PC-9 (cell line): ENCODE measurements at regions not wholly inside any gene's neighbourhood (a gene's known extent, or its start where the extent isn't known, plus 50 kb on each side); places are given as distances from the start of the nearest gene placed in this dataset.

Source experiments
- CTCF ChIP-seq: fragments of 200-600 bp; sonication (generic); conservative IDR thresholded peaks from 2 replicates; pipeline ENCODE4 v1.6.1; 2017; ENCODE audit warnings: mixed run types, antibody characterized with exemption, mild to moderate bottlenecking, moderate library complexity
- EZH2 ChIP-seq: fragments of 200-600 bp; sonication (generic); IDR thresholded peaks from 2 replicates; pipeline ENCODE4 v1.8.0; 2017; ENCODE audit warnings: antibody characterized with exemption, low read depth

GRCh38 chr14:62301080-62301479 lies 538.9 kb downstream of the SNAPC1 start:
- TF ChIP-seq CTCF: no peak
- TF ChIP-seq EZH2: no peak
